ENCODE measurements at regions not wholly inside any gene's neighbourhood (a gene's known extent, or its start where the extent isn't known, plus 50 kb on each side); places are given as distances from the start of the nearest gene placed in this dataset.

- DNase-seq (ENCODE audit: extremely low read depth in 1 of 4, low spot score in 3 of 4): no peak
- H2AFZ ChIP-seq (ENCODE audit: low read depth, low read length): no peak overlapping the region
- CTCF ChIA-PET (ENCODE audit: low intra/inter-chr PET ratio): no interaction called here
- in situ Hi-C loops (cut with MboI): no loop called here
- no peaks in the 10 kb centered on the region; the same call in 1 of the 2 replicates for H4K20me1 ChIP-seq (replicated peaks; ENCODE audit: control insufficient read depth, insufficient read depth, low read length)
- peaks cover 0 to 4% of the 10 kb centered on the region in 2 experiments; a peak in 1 of 5 replicates for H3K4me1 ChIP-seq (replicated peaks in 1 of 2; ENCODE audit: control insufficient read depth in 2 of 2, insufficient read depth in 2 of 2, low read length in 2 of 2)
- 0% methylated on average over 6 of the region's 6 CpGs for WGBS (ENCODE audit: insufficient coverage, low coverage, missing lambda C conversion rate)
- intact Hi-C loops (cut with micrococcal nuclease): no loop called here
- H3K79me2 ChIP-seq (ENCODE audit: control insufficient read depth, insufficient read depth, low read length): no peaks in the 10 kb centered on the region
- H3K36me3 ChIP-seq (ENCODE audit: control insufficient read depth, insufficient read depth, low read length): no peaks in the 10 kb centered on the region
- no peak for TF ChIP-seq MYNN (IDR thresholded peaks at IDR 0.05)
- TF ChIP-seq MYNN (CRISPR knock-in tag; IDR thresholded peaks at IDR 0.05): no peak
- no peak for TF ChIP-seq MGA (IDR thresholded peaks at IDR 0.05)
- no peak for TF ChIP-seq HDAC1 (IDR thresholded peaks at IDR 0.05)
- TF ChIP-seq FOXJ3 (CRISPR knock-in tag; IDR thresholded peaks at IDR 0.05): no peak
- TF ChIP-seq FOSL1 (tag; conservative IDR thresholded peaks at IDR 0.05): no peak
- TF ChIP-seq CREB3 (tag; conservative IDR thresholded peaks at IDR 0.05; ENCODE audit: low read depth): no peak
- no peak overlapping the region for H3K4me3 ChIP-seq
- no peak overlapping the region for H3K4me2 ChIP-seq (ENCODE audit: insufficient read depth, low read length)
- no peaks in the 10 kb centered on the region for H3K9me1 ChIP-seq (ENCODE audit: control insufficient read depth, insufficient read depth, low read length)
- peaks cover 0 to 19% of the 10 kb centered on the region in 2 experiments; a peak in 2 of 5 replicates for H3K27me3 ChIP-seq (ENCODE audit: control insufficient read depth in 2 of 2, insufficient read depth in 2 of 2, low read length in 2 of 2)
- H3K27ac ChIP-seq (ENCODE audit: extremely low read depth, low read depth, low read length): no peak overlapping the region
- POLR2A ChIA-PET: interaction anchor here (0.6 kb wide), 1 partner anchor 100 kb away, joined by 3 read pairs; no protein-coding TSS in a partner anchor
- no peak overlapping the region for H3K9ac ChIP-seq (ENCODE audit: insufficient read depth in 1 of 2, low read depth in 2 of 2, low read length in 2 of 2)
- ATAC-seq: no peak
- no peaks in the 10 kb centered on the region for H3K9me3 ChIP-seq (replicated peaks; ENCODE audit: control insufficient read depth, insufficient read depth, low read depth, low read length)
- no peak for FAIRE-seq
- BruUV-seq (replicated peaks): no TSS peak
Measured at GRCh38 chr9:38486056-38486615, 61.9 kb upstream of the IGFBPL1 start.
